Endothelial cell of umbilical vein (primary cell): ENCODE measurements at regions not wholly inside any gene's neighbourhood (a gene's known extent, or its start where the extent isn't known, plus 50 kb on each side); places are given as distances from the start of the nearest gene placed in this dataset.

Experiments used
- BruUV-seq: library from RNA; stranded (reverse); fragments of 400-500 nt; replicated peaks from 2 replicates; lab custom pipeline; 2021; lab: Mats Ljungman, UMichigan
- CTCF ChIA-PET: fragments of 300-600, 350-600 bp; sonication (Branson Sonifier 250); formaldehyde crosslinking; loops from one replicate; lab custom pipeline; 2021; ENCODE audit warnings: antibody characterized with exemption, inconsistent platforms; lab: Charles Lee
- POLR2A ChIA-PET: fragments of 300-600, 350-600 bp; sonication (Branson Sonifier 250); formaldehyde crosslinking; loops from one replicate; lab custom pipeline; 2021; ENCODE audit warnings: antibody characterized with exemption, inconsistent platforms; lab: Charles Lee
- DNase-seq: peaks from one replicate; pipeline ENCODE4 v3.0.0-alpha.2; 2011; ENCODE audit warnings: low read depth, low spot score
- FAIRE-seq: peaks from 2 replicates; lab custom pipeline; 2011; peaks lifted over from hg19 to GRCh38; lab: Jason Lieb, UNC
- H2AFZ ChIP-seq: 2 replicates; pipeline ENCODE4 v1.6.0; 2012; ENCODE audit warnings: low read depth, low read length, control low read depth, inconsistent platforms
- H3K27ac ChIP-seq: 2 replicates; pipeline ENCODE4 v1.5.1; 2011; ENCODE audit warnings: low read depth, mild to moderate bottlenecking, control low read depth, low read length, moderate library complexity; ENCODE audit not compliant: insufficient read depth
- H3K27me3 ChIP-seq, 2 experiments: 2 replicates each; pipeline versions ENCODE4 v1.6.0 to v1.6.1; 2011; ENCODE audit warnings: low read length in 2 of 2, mixed read lengths in 1 of 2; ENCODE audit not compliant: control insufficient read depth in 2 of 2, insufficient read depth in 2 of 2
- H3K36me3 ChIP-seq, 2 experiments: 2 replicates in 1 of 2; 3 replicates in 1 of 2; pipeline ENCODE4 v1.5.1; 2011; ENCODE audit warnings: low read length in 2 of 2, mild to moderate bottlenecking in 1 of 2, moderate library complexity in 1 of 2; ENCODE audit not compliant: control insufficient read depth in 2 of 2, insufficient read depth in 2 of 2; ENCODE audit errors: extremely low read depth in 1 of 2
- H3K4me1 ChIP-seq: 3 replicates; pipeline ENCODE4 v1.5.1; 2011; ENCODE audit warnings: mild to moderate bottlenecking, low read length; ENCODE audit not compliant: control insufficient read depth, insufficient read depth; ENCODE audit errors: extremely low read depth
- H3K4me2 ChIP-seq: 2 replicates; pipeline ENCODE4 v1.6.1; 2011; ENCODE audit warnings: low read length, control low read depth, mixed read lengths; ENCODE audit not compliant: insufficient read depth
- H3K4me3 ChIP-seq, 3 experiments: fragments of 200-600 bp in 1 of 3; sonication (generic), shearing (Covaris generic) in 1 of 3; replicated peaks in 1 of 3; 2 replicates each; pipeline ENCODE4 v1.5.1; 2011 to 2016; ENCODE audit warnings: control low read depth in 3 of 3, low read length in 3 of 3, mild to moderate bottlenecking in 2 of 3, inconsistent platforms in 1 of 3, low read depth in 1 of 3, moderate library complexity in 1 of 3; ENCODE audit not compliant: insufficient read depth in 1 of 3
- H3K79me2 ChIP-seq: 2 replicates; pipeline ENCODE4 v1.6.0; 2012; ENCODE audit warnings: low read length, inconsistent platforms; ENCODE audit not compliant: control insufficient read depth, insufficient read depth
- H3K9ac ChIP-seq: replicated peaks from 2 replicates; pipeline ENCODE3; 2011; ENCODE audit warnings: low read length, control low read depth; ENCODE audit not compliant: insufficient read depth; ENCODE audit errors: extremely low read depth
- H3K9me1 ChIP-seq: replicated peaks from 3 replicates; pipeline ENCODE4 v1.6.0; 2011; ENCODE audit warnings: mild to moderate bottlenecking, low read length; ENCODE audit not compliant: control insufficient read depth, insufficient read depth; ENCODE audit errors: extremely low read depth
- H3K9me3 ChIP-seq: replicated peaks from 2 replicates; pipeline ENCODE4 v1.5.1; 2012; ENCODE audit warnings: low read length, inconsistent platforms; ENCODE audit not compliant: control insufficient read depth, insufficient read depth
- H4K20me1 ChIP-seq: replicated peaks from 2 replicates; pipeline ENCODE3; 2011; ENCODE audit warnings: mild to moderate bottlenecking, low read length; ENCODE audit not compliant: control insufficient read depth, insufficient read depth; ENCODE audit errors: extremely low read depth
- CTCF ChIP-seq, 2 donors: IDR thresholded peaks; 1 replicate in 1 of 2; 2 replicates in 1 of 2; pipeline ENCODE4 v1.5.1; 2011; ENCODE audit warnings: low read length in 2 of 2, mild to moderate bottlenecking in 2 of 2, moderate library complexity in 2 of 2, control low read depth in 1 of 2, inconsistent platforms in 1 of 2, low read depth in 1 of 2; ENCODE audit not compliant: insufficient read depth in 1 of 2; ENCODE audit errors: extremely low read depth in 1 of 2
- EZH2 ChIP-seq: IDR thresholded peaks from 2 replicates; pipeline ENCODE4 v1.6.1; 2012; ENCODE audit warnings: borderline replicate concordance, low read depth, mild to moderate bottlenecking, moderate library complexity, low read length, inconsistent platforms; ENCODE audit not compliant: severe bottlenecking
- FOS ChIP-seq: IDR thresholded peaks from 2 replicates; pipeline ENCODE4 v1.6.1; 2011; ENCODE audit warnings: mild to moderate bottlenecking, low read length, moderate library complexity, borderline replicate concordance; ENCODE audit not compliant: insufficient read depth
- GATA2 ChIP-seq: IDR thresholded peaks from 2 replicates; pipeline ENCODE4 v1.7.0; 2011; ENCODE audit warnings: low read depth, mild to moderate bottlenecking, moderate library complexity, mixed read lengths, low read length; ENCODE audit not compliant: insufficient read length, insufficient read depth
- JUN ChIP-seq: IDR thresholded peaks from 2 replicates; pipeline ENCODE4 v1.6.1; 2011; ENCODE audit warnings: borderline replicate concordance, low read depth; ENCODE audit not compliant: insufficient read length, insufficient read depth
- MAX ChIP-seq: IDR thresholded peaks from 2 replicates; pipeline ENCODE4 v1.6.1; 2011; ENCODE audit not compliant: insufficient read depth, insufficient read length
- MYC ChIP-seq: IDR thresholded peaks from one replicate; pipeline ENCODE4 v1.6.1; 2011; ENCODE audit warnings: mild to moderate bottlenecking, low read depth, low read length
- POLR2A ChIP-seq: IDR thresholded peaks from 2 replicates; pipeline ENCODE4 v1.6.1; 2012; ENCODE audit warnings: low read depth, mild to moderate bottlenecking, control low read depth, low read length
- POLR2AphosphoS5 ChIP-seq: IDR thresholded peaks from 2 replicates; pipeline ENCODE4 v1.6.1; 2012; ENCODE audit warnings: low read depth, mild to moderate bottlenecking, control low read depth, low read length, moderate library complexity; ENCODE audit not compliant: insufficient read depth
- dilution Hi-C: fragments of 300-500 bp; cut with MboI; formaldehyde crosslinking; loops from one replicate; pipeline ENCODE4 v1.15.0; 2019; ENCODE audit warnings: low sequenced_read_pairs; ENCODE audit not compliant: extremely low pct_ligation_motif_present
- intact Hi-C: fragments of 100-400 bp; cut with micrococcal nuclease; formaldehyde crosslinking; loops from one replicate; pipeline ENCODE4 v1.10.0; 2022

GRCh38 chr22:27224485-27225374, 567.3 kb downstream of the MIAT start:
- Histone ChIP-seq H3K4me3 (no peak overlapping the region), H3K36me3 (no peaks in the 10 kb centered on the region), H3K4me1 (peaks cover 13% of the 10 kb centered on the region), H3K79me2 (no peaks in the 10 kb centered on the region), H3K9ac (no peak overlapping the region), H2AFZ (peak overlapping the region; percentile 23), H3K9me3 (no peaks in the 10 kb centered on the region), H4K20me1 (no peaks in the 10 kb centered on the region), H3K4me2 (no peak overlapping the region), H3K27me3 (no peaks in the 10 kb centered on the region), H3K9me1 (no peaks in the 10 kb centered on the region), H3K27ac (no peak overlapping the region)
- no TSS peak for BruUV-seq
- POLR2A ChIA-PET: no interaction called here
- no peak for TF ChIP-seq POLR2AphosphoS5
- TF ChIP-seq JUN: no peak
- no peak for TF ChIP-seq GATA2
- TF ChIP-seq FOS: no peak
- TF ChIP-seq MAX: no peak
- no peak for TF ChIP-seq MYC
- TF ChIP-seq CTCF (IDR thresholded peaks at IDR 0.05; ENCODE audit: extremely low read depth in 1 of 2, insufficient read depth in 1 of 2, low read depth in 1 of 2, low read length in 2 of 2): no peak
- TF ChIP-seq EZH2: no peak
- no peak for TF ChIP-seq POLR2A
- DNase-seq (no peak), FAIRE-seq (no peak)
- CTCF ChIA-PET: no interaction called here
- intact Hi-C loops (no loop called here), dilution Hi-C loops (no loop called here)
